Activated CD8-positive, alpha-beta memory T cell treated with anti-CD3 and anti-CD28 coated beads, Interleukin-2, amount 10 ng/mL, durations not matched to agents 7 days and 5 days (primary cell): ENCODE measurements at regions not wholly inside any gene's neighbourhood (a gene's known extent, or its start where the extent isn't known, plus 50 kb on each side); places are given as distances from the start of the nearest gene placed in this dataset.
A peak's percentile ranks its signal among the peaks of the same experiment; 100 is the strongest.

ENCODE experiments used
- ATAC-seq: fragments of 150-1000 bp; cut with Tn5 transposase; one replicate; pipeline ENCODE4 v1.10.0; 2021; ENCODE audit warnings: moderate library complexity
- CTCF ChIA-PET: fragments of 350-600 bp; sonication (Branson Sonifier 250); formaldehyde crosslinking; loops from one replicate; lab custom pipeline; 2021; ENCODE audit warnings: antibody characterized with exemption; lab: Charles Lee
- DNase-seq: peaks from one replicate; pipeline ENCODE4 v3.0.0-alpha.2; 2020
- H3K27ac Mint-ChIP-seq: one replicate; pipeline ENCODE4 v1.8.0; 2021; ENCODE audit warnings: mild to moderate bottlenecking, mixed read lengths
- H3K27me3 Mint-ChIP-seq: one replicate; pipeline ENCODE4 v1.8.0; 2021; ENCODE audit warnings: mixed read lengths
- H3K36me3 Mint-ChIP-seq: one replicate; pipeline ENCODE4 v1.8.0; 2021; ENCODE audit warnings: mild to moderate bottlenecking, mixed read lengths
- H3K4me1 Mint-ChIP-seq: one replicate; pipeline ENCODE4 v1.8.0; 2021; ENCODE audit warnings: mixed read lengths
- H3K4me3 Mint-ChIP-seq: one replicate; pipeline ENCODE4 v1.8.0; 2021; ENCODE audit warnings: mild to moderate bottlenecking, moderate library complexity, mixed read lengths
- H3K9me3 Mint-ChIP-seq: one replicate; pipeline ENCODE4 v1.8.0; 2022; ENCODE audit warnings: low read depth, mixed read lengths

GRCh38 chr3:187949093-187949820 lies 204.0 kb upstream of the BCL6 start:
- peaks cover 1% of the 10 kb centered on the region for H3K36me3 Mint-ChIP-seq
- H3K27ac Mint-ChIP-seq = no peak overlapping the region
- H3K27me3 Mint-ChIP-seq = peaks cover 26% of the 10 kb centered on the region
- H3K4me3 Mint-ChIP-seq = no peak overlapping the region
- peaks cover 16% of the 10 kb centered on the region for H3K4me1 Mint-ChIP-seq
- CTCF ChIA-PET = interaction anchor here (1.4 kb wide), 1 partner anchor 10 kb away, joined by 5 read pairs; no protein-coding TSS in a partner anchor
- H3K9me3 Mint-ChIP-seq = no peaks in the 10 kb centered on the region
- ATAC-seq = no peak
- no peak for DNase-seq

GRCh38 chr3:187950671-187951070 lies 203.3 kb upstream of the LPP start:
- Mint-ChIP-seq H3K36me3 (peaks cover 1% of the 10 kb centered on the region), H3K27me3 (peaks cover 28% of the 10 kb centered on the region), H3K4me1 (peaks cover 20% of the 10 kb centered on the region), H3K27ac (no peak overlapping the region), H3K4me3 (no peak overlapping the region), H3K9me3 (no peaks in the 10 kb centered on the region)
- ATAC-seq (no peak), DNase-seq (no peak)
- CTCF ChIA-PET = interaction anchor here (0.6 kb wide), 1 partner anchor 1603 kb away, joined by 3 read pairs; no protein-coding TSS in a partner anchor

GRCh38 chr3:187951452-187952190 lies 202.3 kb upstream of the LPP start:
- Mint-ChIP-seq H3K27ac (peak overlapping the region; percentile 21), H3K9me3 (no peaks in the 10 kb centered on the region), H3K36me3 (peaks cover 3% of the 10 kb centered on the region), H3K4me1 (peaks cover 18% of the 10 kb centered on the region), H3K4me3 (no peak overlapping the region), H3K27me3 (peaks cover 23% of the 10 kb centered on the region)
- CTCF ChIA-PET = no interaction called here
- ATAC-seq (peak; percentile 39), DNase-seq (peak; percentile 47)

GRCh38 chr3:187952849-187953248 lies 201.1 kb upstream of the LPP start:
- Mint-ChIP-seq H3K36me3 (peaks cover 3% of the 10 kb centered on the region), H3K27me3 (peaks cover 17% of the 10 kb centered on the region), H3K4me3 (no peak overlapping the region), H3K4me1 (peaks cover 18% of the 10 kb centered on the region), H3K27ac (no peak overlapping the region), H3K9me3 (no peaks in the 10 kb centered on the region)
- CTCF ChIA-PET = no interaction called here
- ATAC-seq (no peak), DNase-seq (no peak)

- ATAC-seq (no peak), DNase-seq (no peak)
- H3K9me3 Mint-ChIP-seq = no peaks in the 10 kb centered on the region
- H3K36me3 Mint-ChIP-seq = peaks cover 3% of the 10 kb centered on the region
- no peak overlapping the region for H3K27ac Mint-ChIP-seq
- peaks cover 28% of the 10 kb centered on the region for H3K4me1 Mint-ChIP-seq
- CTCF ChIA-PET = no interaction called here
- peaks cover 21% of the 10 kb centered on the region for H3K27me3 Mint-ChIP-seq
- no peak overlapping the region for H3K4me3 Mint-ChIP-seq
These were observed 199.5 kb upstream of the LPP start for GRCh38 chr3:187954516-187954872.

GRCh38 chr3:187954873-187955586 lies 198.9 kb upstream of the LPP start:
- no peak overlapping the region for H3K4me3 Mint-ChIP-seq
- peaks cover 3% of the 10 kb centered on the region for H3K36me3 Mint-ChIP-seq
- H3K9me3 Mint-ChIP-seq = no peaks in the 10 kb centered on the region
- no peak for DNase-seq
- ATAC-seq = no peak
- H3K27ac Mint-ChIP-seq = no peak overlapping the region
- peaks cover 28% of the 10 kb centered on the region for H3K4me1 Mint-ChIP-seq
- CTCF ChIA-PET = interaction anchor here (0.9 to 1.0 kb wide), 2 partner anchors 9 to 11 kb away, joined by 3 read pairs; no protein-coding TSS in a partner anchor
- peaks cover 21% of the 10 kb centered on the region for H3K27me3 Mint-ChIP-seq

GRCh38 chr3:187955587-187955952 lies 198.4 kb upstream of the LPP start:
- CTCF ChIA-PET = interaction anchor here (0.6 to 1.0 kb wide), 3 partner anchors 10 to 35 kb away, joined by 3 read pairs; no protein-coding TSS in a partner anchor
- Mint-ChIP-seq H3K4me1 (peaks cover 28% of the 10 kb centered on the region), H3K27ac (no peak overlapping the region), H3K4me3 (no peak overlapping the region), H3K27me3 (peaks cover 26% of the 10 kb centered on the region), H3K36me3 (peaks cover 3% of the 10 kb centered on the region), H3K9me3 (no peaks in the 10 kb centered on the region)
- ATAC-seq = no peak
- no peak for DNase-seq

- Mint-ChIP-seq H3K27ac (no peak overlapping the region), H3K27me3 (peaks cover 26% of the 10 kb centered on the region)
- CTCF ChIA-PET = no interaction called here
These were observed 196.8 kb upstream of the LPP start for GRCh38 chr3:187957165-187957581.

GRCh38 chr3:187957582-187957981 lies 196.4 kb upstream of the LPP start:
- no peak overlapping the region for H3K27ac Mint-ChIP-seq
- CTCF ChIA-PET = no interaction called here
- H3K4me3 Mint-ChIP-seq = no peak overlapping the region
- DNase-seq (no peak), ATAC-seq (no peak)
- H3K27me3 Mint-ChIP-seq = peaks cover 26% of the 10 kb centered on the region
- no peaks in the 10 kb centered on the region for H3K9me3 Mint-ChIP-seq
- peaks cover 1% of the 10 kb centered on the region for H3K36me3 Mint-ChIP-seq
- H3K4me1 Mint-ChIP-seq = peaks cover 18% of the 10 kb centered on the region

More at GRCh38 chr3:187957165-187957581, 196.8 kb upstream of the LPP start:
- H3K9me3 Mint-ChIP-seq = no peaks in the 10 kb centered on the region
- DNase-seq (no peak), ATAC-seq (no peak)
- H3K36me3 Mint-ChIP-seq = peaks cover 2% of the 10 kb centered on the region
- peaks cover 19% of the 10 kb centered on the region for H3K4me1 Mint-ChIP-seq
- no peak overlapping the region for H3K4me3 Mint-ChIP-seq

- ATAC-seq (peak; percentile 89), DNase-seq (peak; percentile 70)
- no peaks in the 10 kb centered on the region for H3K9me3 Mint-ChIP-seq
- H3K27me3 Mint-ChIP-seq = peaks cover 28% of the 10 kb centered on the region
- H3K4me3 Mint-ChIP-seq = peak overlapping the region; percentile 29
- peaks cover 1% of the 10 kb centered on the region for H3K36me3 Mint-ChIP-seq
- CTCF ChIA-PET = interaction anchor here (0.8 to 1.4 kb wide), 2 partner anchors 10 to 218 kb away, joined by 4 to 5 read pairs; no protein-coding TSS in a partner anchor
- peak overlapping the region; percentile 72 for H3K27ac Mint-ChIP-seq
- H3K4me1 Mint-ChIP-seq = peaks cover 15% of the 10 kb centered on the region
These were observed 195.4 kb upstream of the LPP start for GRCh38 chr3:187958432-187959003.

GRCh38 chr3:187960820-187961219 lies 193.1 kb upstream of the LPP start:
- Mint-ChIP-seq H3K9me3 (no peaks in the 10 kb centered on the region), H3K4me3 (no peak overlapping the region), H3K27ac (no peak overlapping the region), H3K36me3 (peaks cover 1% of the 10 kb centered on the region), H3K4me1 (peaks cover 10% of the 10 kb centered on the region), H3K27me3 (peaks cover 34% of the 10 kb centered on the region)
- ATAC-seq (no peak), DNase-seq (no peak)
- CTCF ChIA-PET = interaction anchor here (1.0 to 2.0 kb wide), 2 partner anchors 15 to 211 kb away, joined by 4 to 5 read pairs; no protein-coding TSS in a partner anchor

GRCh38 chr3:187961366-187961765 lies 192.6 kb upstream of the LPP start:
- DNase-seq = no peak
- peaks cover 36% of the 10 kb centered on the region for H3K27me3 Mint-ChIP-seq
- H3K4me3 Mint-ChIP-seq = no peak overlapping the region
- no peak for ATAC-seq
- H3K36me3 Mint-ChIP-seq = peaks cover 1% of the 10 kb centered on the region
- H3K4me1 Mint-ChIP-seq = peaks cover 12% of the 10 kb centered on the region
- no peaks in the 10 kb centered on the region for H3K9me3 Mint-ChIP-seq
- no peak overlapping the region for H3K27ac Mint-ChIP-seq
- CTCF ChIA-PET = interaction anchor here (1.0 to 2.0 kb wide), 3 partner anchors 14 to 221 kb away, joined by 4 to 5 read pairs (median 4); no protein-coding TSS in a partner anchor
